Fibroblast of upper back skin (primary cell): ENCODE measurements at regions not wholly inside any gene's neighbourhood (a gene's known extent, or its start where the extent isn't known, plus 50 kb on each side); places are given as distances from the start of the nearest gene placed in this dataset.
"Not testable (repeated sequence)": the region's sequence is repeated elsewhere in the genome, so short reads cannot be mapped to it uniquely, and the experiment has no call there.

Source experiments
- DNase-seq: peaks from one replicate; pipeline ENCODE4 v3.0.0-alpha.2; 2013

DNA sequence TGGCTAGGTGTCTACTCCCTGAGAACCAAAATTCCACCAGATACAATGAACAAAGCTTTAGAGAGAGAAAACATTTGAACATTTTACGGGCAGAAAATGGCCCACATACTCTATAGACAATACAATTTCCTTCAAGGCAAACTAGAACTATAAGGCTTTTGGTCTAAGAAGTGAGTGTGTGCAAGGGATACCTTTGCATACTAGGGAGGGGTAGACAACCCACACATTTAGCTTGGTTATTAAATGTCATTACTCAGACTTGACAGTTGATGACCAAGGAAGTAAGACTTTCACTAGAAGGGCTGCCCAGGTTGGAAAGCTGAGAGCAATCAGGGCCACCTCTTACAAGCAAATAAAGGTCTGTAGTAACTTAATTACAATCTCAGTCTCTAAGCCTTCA, 64.0 kb upstream of the PLEKHM1 start:
- not testable (repeated sequence) for DNase-seq

DNA sequence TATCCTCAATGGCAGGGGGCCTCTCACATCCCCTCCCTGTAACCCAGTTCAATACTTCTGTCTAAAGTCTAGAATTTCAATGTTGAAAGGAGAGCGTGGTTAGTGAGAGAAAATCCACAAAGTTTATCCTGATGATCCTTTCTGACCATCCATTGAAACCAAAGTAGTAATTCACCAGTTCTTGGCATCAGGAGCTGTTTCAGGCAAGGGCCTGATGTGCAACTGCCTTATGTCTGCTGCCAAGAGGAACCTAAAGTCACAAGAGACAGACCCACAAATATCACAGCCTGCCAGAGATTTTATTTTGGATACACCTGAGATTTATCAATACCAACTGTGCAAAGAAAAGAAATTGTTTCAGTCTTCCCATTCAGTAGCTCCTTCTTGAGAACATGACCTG, 68.3 kb upstream of the PLEKHM1 start:
- not testable (repeated sequence) for DNase-seq

GRCh38 chr17:45562868-45563267, 72.3 kb upstream of the PLEKHM1 start:
- not testable (repeated sequence) for DNase-seq

DNA sequence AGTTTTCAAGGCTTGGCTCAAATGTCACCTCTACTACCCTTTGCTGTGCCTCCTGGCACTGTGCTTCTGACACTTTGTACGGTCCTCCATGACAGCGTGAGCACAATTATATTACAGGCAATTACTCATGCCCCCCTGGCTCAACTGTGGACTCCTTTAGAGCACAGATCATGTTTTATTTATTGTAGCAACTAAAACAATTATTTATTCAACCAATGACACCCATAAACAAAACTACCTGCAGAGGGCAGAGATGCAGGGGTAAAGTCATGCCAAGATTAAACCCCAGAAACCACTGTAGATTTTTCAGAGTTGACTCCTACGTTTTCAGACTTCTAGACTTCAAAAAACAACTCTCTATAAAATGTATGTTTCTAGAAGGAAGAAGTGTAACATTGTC, 72.8 kb upstream of the PLEKHM1 start:
- DNase-seq: not testable (repeated sequence)

GRCh38 chr17:45568275-45568674, 77.8 kb upstream of the PLEKHM1 start:
- not testable (repeated sequence) for DNase-seq

GRCh38 chr17:45573326-45573725, 82.8 kb upstream of the PLEKHM1 start:
- not testable (repeated sequence) for DNase-seq

DNA sequence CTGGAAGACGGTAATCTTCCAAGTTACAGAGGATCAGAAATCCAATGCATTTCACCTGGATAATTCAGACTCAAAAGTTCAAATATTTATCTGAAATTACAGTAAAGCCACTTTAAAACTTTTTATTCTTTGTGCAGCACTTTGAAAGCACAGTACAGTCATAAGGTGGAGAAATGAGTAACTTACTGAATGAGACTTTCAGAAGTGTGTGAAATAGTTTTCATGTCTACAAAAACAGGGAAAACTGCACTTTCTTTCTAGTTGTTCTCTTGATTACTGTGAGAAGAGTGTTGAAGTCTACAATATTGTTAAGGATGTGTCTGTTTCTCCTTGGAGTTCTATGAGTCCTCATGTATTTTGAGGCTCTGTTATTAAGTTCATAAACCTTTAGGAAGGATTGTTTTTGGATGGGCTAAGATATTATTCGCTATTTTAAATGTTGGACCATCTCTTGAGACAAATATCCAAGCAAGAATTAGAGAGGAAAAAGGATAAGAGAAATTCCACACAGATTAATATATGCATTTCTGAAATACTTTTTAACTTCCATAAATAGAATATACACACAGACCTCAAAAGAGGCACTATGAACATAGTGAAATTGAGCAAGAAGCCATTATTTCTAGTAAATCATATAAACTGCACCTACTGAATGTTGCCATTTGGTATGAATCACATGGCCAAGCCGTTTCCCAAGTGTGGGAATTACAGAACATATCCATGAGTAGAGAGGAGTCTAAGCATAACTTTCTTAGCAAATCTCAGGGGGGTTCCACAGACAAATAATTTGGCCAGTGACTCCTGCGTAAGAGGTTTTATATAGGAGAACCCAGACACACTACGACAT, 83.6 kb upstream of the PLEKHM1 start:
- DNase-seq: peak; percentile 65

GRCh38 chr17:45575126-45575885, 84.8 kb upstream of the PLEKHM1 start:
- DNase-seq: no peak

GRCh38 chr17:45576527-45577307, 86.2 kb upstream of the PLEKHM1 start:
- DNase-seq: not testable (repeated sequence)

- DNase-seq: no peak
Measured at GRCh38 chr17:45577571-45578279, 87.2 kb upstream of the PLEKHM1 start.

GRCh38 chr17:45578516-45579455, 88.3 kb upstream of the PLEKHM1 start:
- DNase-seq: no peak

DNA sequence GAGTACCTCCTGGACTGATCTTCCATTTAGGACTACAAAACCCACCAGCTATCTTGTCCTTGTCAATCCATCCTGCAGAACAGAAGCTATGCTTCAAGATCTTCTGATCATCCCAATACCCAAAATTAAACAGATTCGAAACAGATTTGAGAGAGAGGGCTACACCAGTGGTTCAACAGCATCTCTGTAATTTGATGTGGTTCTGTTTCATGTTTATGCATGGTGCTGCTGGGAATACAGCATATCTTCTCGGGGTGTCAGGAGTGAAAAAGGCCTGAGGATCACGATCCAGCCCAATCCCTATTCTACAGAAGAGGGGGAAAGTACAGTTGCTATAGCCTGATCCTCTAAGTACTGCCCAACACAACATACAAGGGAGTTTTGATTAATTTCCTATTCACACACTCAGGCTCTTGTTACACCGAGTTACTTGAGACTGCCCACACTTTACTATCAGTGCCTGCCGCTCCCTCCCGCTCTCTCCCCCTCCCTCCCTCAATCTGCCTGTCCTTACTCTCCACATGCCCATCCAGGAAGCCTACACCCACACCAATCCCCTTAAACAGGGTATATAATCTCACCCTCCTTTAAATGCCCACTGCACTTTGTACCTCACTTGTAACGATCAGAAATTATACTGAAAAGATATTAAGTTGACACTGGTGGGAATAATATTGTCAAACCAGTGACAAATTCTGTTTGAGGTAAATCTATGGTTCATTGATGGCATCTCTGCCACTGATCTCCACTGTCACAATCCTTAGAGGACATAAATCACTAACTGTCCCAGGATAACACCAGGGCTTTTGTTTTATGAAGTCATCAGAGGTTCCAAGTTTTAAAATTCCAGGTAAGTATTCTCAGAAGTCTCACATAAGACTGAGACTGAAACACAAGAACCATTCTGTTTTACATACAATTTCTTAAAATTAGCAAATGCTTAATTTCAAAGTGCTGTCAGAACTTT, 89.3 kb upstream of the PLEKHM1 start:
- DNase-seq: no peak

GRCh38 chr17:45580924-45581323, 90.4 kb upstream of the PLEKHM1 start:
- no peak for DNase-seq

DNA sequence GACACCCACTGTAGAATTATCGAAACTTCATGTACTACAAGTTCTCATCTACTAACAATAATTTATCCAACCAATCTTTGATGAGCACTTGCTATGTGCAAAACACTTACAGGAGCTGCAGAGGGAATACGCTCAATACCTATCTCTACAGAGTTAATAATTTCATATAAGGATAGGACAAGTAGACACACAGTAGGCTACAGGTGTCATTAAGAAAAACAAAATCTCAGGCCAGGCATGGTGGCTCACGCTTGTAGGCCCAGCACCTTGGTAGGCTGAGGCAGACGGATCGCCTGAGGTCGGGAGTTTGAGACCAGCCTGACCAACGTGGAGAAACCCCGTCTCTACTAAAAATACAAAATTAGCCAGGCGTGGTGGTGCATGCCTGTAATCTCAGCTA, 91.3 kb upstream of the PLEKHM1 start:
- no peak for DNase-seq

GRCh38 chr17:45584092-45585036, 93.8 kb upstream of the PLEKHM1 start:
- peak; percentile 32 for DNase-seq

DNA sequence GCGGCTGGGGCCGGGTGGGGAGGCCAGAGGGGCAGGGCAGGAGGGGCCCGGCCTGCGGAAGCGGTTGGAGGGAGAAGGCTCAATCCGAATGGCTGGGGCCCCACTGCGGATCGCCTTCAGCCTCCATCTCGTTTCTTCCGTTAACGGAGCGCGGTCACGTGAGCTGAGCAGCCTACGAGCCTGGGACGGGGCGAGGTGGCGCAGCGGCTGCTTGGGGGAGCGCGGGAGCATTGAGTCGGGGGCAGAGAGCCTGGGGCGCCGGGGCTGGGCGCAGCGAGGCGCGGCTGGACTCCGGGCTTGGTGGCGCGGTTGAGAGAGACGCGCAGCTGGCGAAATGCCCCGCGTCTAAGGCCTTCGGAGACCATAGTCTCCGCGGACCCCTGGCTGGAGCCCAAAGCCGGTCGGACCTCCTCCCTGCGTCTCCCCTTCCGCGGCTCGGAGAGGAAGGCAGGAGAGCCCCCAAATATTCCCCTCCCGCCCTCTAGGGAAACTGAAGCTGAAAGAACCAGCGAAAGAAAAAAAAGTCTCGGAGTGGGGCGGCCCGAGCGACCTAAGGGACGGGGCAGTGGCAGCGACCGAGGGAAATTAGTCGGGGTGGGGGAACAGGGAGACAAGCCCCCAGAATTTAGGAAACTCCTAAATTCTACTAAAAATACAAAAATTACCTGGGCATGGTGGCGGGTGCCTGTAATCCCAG, 94.7 kb upstream of the PLEKHM1 start:
- DNase-seq: peak; percentile 78

DNA sequence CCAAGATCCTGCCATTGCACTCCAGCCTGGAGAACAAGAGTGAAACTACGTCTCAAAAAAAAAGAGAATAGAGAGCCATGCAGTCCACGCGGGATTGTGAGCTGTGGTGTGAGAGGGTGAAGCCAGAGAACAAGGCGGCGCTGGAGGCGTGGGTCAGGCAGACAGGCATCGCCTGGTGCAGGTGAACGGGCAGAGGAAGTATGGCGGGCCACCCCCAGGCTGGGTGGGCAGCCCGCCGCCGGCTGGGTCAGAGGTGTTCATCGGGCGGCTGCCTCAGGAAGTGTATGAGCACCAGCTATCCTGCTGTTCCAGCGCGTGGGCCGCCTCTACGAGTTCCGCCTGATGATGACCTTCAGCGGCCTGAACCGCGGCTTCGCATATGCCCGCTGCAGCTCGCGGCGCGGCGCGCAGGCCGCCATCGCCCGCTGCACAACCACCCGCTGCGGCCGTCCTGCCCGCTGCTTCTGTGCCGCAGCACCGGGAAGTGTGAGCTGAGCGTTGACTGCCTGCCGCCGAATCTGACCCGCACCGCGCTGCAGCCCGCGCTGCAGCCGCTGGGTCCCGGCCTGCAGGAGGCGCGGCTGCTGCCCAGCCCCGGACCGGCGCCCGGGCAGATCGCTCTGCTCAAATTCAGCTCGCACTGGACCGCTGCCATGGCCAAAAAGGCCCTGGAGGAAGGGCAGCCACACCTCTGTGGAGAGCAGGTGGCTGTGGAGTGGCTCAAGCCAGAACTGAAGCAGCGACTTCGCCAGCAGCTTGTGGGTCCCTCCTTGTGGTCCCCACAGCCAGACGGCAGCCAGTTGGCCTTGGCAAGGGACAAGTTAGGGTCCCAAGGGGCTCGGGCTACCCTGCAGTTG, 95.5 kb upstream of the PLEKHM1 start:
- DNase-seq: not testable (repeated sequence)

- DNase-seq: not testable (repeated sequence)
Measured at GRCh38 chr17:45586651-45586934, 96.1 kb upstream of the PLEKHM1 start.
